ENCODE measurements at regions not wholly inside any gene's neighbourhood (a gene's known extent, or its start where the extent isn't known, plus 50 kb on each side); places are given as distances from the start of the nearest gene placed in this dataset.

GRCh38 chr3:81320862-81321261 is 440.6 kb downstream of the GBE1 start:
- intact Hi-C loops (cut with DNase I) = no loop called here
- DNase-seq (no peak), ATAC-seq (no peak)
- no peaks in the 10 kb centered on the region for H3K9me3 ChIP-seq
- H3K27ac ChIP-seq = no peak overlapping the region
- no peaks in the 10 kb centered on the region for H3K36me3 ChIP-seq
- no peaks in the 10 kb centered on the region for H3K27me3 ChIP-seq
- no peak overlapping the region for H3K4me3 ChIP-seq
- TF ChIP-seq, protein P1, sequence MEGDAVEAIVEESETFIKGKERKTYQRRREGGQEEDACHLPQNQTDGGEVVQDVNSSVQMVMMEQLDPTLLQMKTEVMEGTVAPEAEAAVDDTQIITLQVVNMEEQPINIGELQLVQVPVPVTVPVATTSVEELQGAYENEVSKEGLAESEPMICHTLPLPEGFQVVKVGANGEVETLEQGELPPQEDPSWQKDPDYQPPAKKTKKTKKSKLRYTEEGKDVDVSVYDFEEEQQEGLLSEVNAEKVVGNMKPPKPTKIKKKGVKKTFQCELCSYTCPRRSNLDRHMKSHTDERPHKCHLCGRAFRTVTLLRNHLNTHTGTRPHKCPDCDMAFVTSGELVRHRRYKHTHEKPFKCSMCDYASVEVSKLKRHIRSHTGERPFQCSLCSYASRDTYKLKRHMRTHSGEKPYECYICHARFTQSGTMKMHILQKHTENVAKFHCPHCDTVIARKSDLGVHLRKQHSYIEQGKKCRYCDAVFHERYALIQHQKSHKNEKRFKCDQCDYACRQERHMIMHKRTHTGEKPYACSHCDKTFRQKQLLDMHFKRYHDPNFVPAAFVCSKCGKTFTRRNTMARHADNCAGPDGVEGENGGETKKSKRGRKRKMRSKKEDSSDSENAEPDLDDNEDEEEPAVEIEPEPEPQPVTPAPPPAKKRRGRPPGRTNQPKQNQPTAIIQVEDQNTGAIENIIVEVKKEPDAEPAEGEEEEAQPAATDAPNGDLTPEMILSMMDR (IDR thresholded peaks at IDR 0.05) = no peak
- H3K4me1 ChIP-seq = no peaks in the 10 kb centered on the region

DNA sequence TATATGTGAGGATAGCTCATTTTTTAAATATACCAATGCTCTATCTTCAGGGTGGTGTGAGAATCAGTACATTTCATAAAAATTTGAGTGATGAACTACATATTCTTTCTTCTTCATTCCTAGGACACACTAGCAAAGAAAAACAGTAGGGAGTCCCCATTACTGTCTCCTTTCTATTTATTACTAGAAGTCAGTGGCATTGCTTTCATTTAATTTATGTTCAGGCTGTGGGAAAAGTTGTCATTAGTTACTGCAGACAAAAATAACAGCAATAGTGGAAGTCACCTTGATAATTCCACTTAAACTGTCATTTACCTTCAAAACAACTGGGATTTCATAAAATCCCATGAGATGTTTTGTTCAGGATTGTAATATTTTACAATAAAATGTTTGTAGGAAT is 446.4 kb downstream of the GBE1 start:
- DNase-seq (no peak), ATAC-seq (no peak)
- Histone ChIP-seq H3K27me3 (no peaks in the 10 kb centered on the region), H3K4me1 (no peaks in the 10 kb centered on the region), H3K4me3 (no peak overlapping the region), H3K36me3 (no peaks in the 10 kb centered on the region), H3K9me3 (no peaks in the 10 kb centered on the region), H3K27ac (no peak overlapping the region)
- intact Hi-C loops (cut with DNase I) = no loop called here
- TF ChIP-seq, protein P1 (IDR thresholded peaks at IDR 0.05) = no peak

DNA sequence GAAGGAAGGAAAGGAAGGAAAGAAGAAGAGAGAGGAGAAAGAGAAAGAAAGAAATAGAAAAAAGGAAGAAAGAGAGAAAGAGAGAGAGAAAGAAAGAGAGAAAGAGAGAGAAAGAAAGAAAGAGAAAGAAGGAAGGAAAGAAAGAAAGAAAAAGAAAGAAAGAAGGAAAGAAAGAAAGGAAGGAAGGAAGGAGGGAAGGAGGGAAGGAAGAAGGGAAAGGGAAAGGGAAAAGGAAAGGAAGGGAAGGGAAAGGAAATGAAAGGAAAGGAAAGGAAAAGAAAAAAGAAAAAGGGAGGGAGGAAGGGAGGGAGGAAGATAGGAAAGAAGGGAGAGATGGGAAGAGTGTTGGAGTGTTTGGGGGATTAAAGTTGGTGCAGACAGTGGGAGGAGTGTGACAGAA is 450.1 kb downstream of the GBE1 start:
- Histone ChIP-seq H3K27ac (no peak overlapping the region), H3K36me3 (no peaks in the 10 kb centered on the region), H3K4me1 (no peaks in the 10 kb centered on the region), H3K27me3 (no peaks in the 10 kb centered on the region), H3K4me3 (no peak overlapping the region), H3K9me3 (no peaks in the 10 kb centered on the region)
- ATAC-seq (no peak), DNase-seq (no peak)
- TF ChIP-seq, protein P1 (IDR thresholded peaks at IDR 0.05) = no peak
- intact Hi-C loops (cut with DNase I) = no loop called here

GRCh38 chr3:81308306-81308705 is 453.1 kb downstream of the GBE1 start:
- Histone ChIP-seq H3K27me3 (no peaks in the 10 kb centered on the region), H3K9me3 (no peaks in the 10 kb centered on the region), H3K4me3 (no peak overlapping the region), H3K27ac (no peak overlapping the region), H3K36me3 (no peaks in the 10 kb centered on the region), H3K4me1 (no peaks in the 10 kb centered on the region)
- DNase-seq (no peak), ATAC-seq (no peak)
- TF ChIP-seq, protein P1 (IDR thresholded peaks at IDR 0.05) = no peak
- intact Hi-C loops (cut with DNase I) = no loop called here

- Histone ChIP-seq H3K27ac (no peak overlapping the region), H3K36me3 (no peaks in the 10 kb centered on the region)
- intact Hi-C loops (cut with DNase I) = no loop called here
These were observed 454.2 kb downstream of the GBE1 start for GRCh38 chr3:81307221-81307620.

More at GRCh38 chr3:81307221-81307620, 454.2 kb downstream of the GBE1 start:
- no peak overlapping the region for H3K4me3 ChIP-seq
- no peaks in the 10 kb centered on the region for H3K9me3 ChIP-seq
- TF ChIP-seq, protein P1 (IDR thresholded peaks at IDR 0.05) = no peak
- no peaks in the 10 kb centered on the region for H3K4me1 ChIP-seq
- ATAC-seq (no peak), DNase-seq (no peak)
- no peaks in the 10 kb centered on the region for H3K27me3 ChIP-seq
